ENCODE measurements at regions not wholly inside any gene's neighbourhood (a gene's known extent, or its start where the extent isn't known, plus 50 kb on each side); places are given as distances from the start of the nearest gene placed in this dataset.
"Not testable (repeated sequence)": the region's sequence is repeated elsewhere in the genome, so short reads cannot be mapped to it uniquely, and the experiment has no call there.

- not testable (repeated sequence) for H3K4me3 ChIP-seq (ENCODE audit: low read depth, low read length)
- peak; percentile 2 for DNase-seq (ENCODE audit: low read depth)
- peak; percentile 29 for TF ChIP-seq CTCF (conservative IDR thresholded peaks at IDR 0.05; ENCODE audit: low read depth, low read length)
These were observed 147.2 kb upstream of the POMZP3 start for GRCh38 chr7:76774279-76774678.

GRCh38 chr7:76771980-76772379, 144.9 kb upstream of the POMZP3 start:
- H3K4me3 ChIP-seq (ENCODE audit: low read depth, low read length); DNase-seq (ENCODE audit: low read depth): not testable (repeated sequence)

- not testable (repeated sequence) for H3K4me3 ChIP-seq (ENCODE audit: low read depth, low read length); DNase-seq (ENCODE audit: low read depth)
These were observed 136.9 kb upstream of the POMZP3 start for GRCh38 chr7:76763977-76764376.

- DNase-seq (ENCODE audit: low read depth), result peak; percentile 1
These were observed 133.6 kb upstream of the POMZP3 start for GRCh38 chr7:76760546-76761220.

GRCh38 chr7:76739538-76739937, 112.5 kb upstream of the POMZP3 start:
- not testable (repeated sequence) for H3K4me3 ChIP-seq (ENCODE audit: low read depth, low read length); DNase-seq (ENCODE audit: low read depth)

More at GRCh38 chr7:76760546-76761220, 133.6 kb upstream of the POMZP3 start:
- H3K4me3 ChIP-seq (ENCODE audit: low read depth, low read length), result not testable (repeated sequence)

GRCh38 chr7:76736724-76737123, 109.6 kb upstream of the POMZP3 start:
- H3K4me3 ChIP-seq (ENCODE audit: low read depth, low read length); DNase-seq (ENCODE audit: low read depth): not testable (repeated sequence)

- not testable (repeated sequence) for H3K4me3 ChIP-seq (ENCODE audit: low read depth, low read length); DNase-seq (ENCODE audit: low read depth)
These were observed 109.0 kb upstream of the POMZP3 start for GRCh38 chr7:76736091-76736490.

GRCh38 chr7:76735668-76736067, 108.6 kb upstream of the POMZP3 start:
- not testable (repeated sequence) for H3K4me3 ChIP-seq (ENCODE audit: low read depth, low read length); DNase-seq (ENCODE audit: low read depth)

- not testable (repeated sequence) for H3K4me3 ChIP-seq (ENCODE audit: low read depth, low read length); DNase-seq (ENCODE audit: low read depth)
These were observed 101.5 kb upstream of the POMZP3 start for GRCh38 chr7:76728571-76728974.

- H3K4me3 ChIP-seq (ENCODE audit: low read depth, low read length); DNase-seq (ENCODE audit: low read depth): not testable (repeated sequence)
These were observed 96.8 kb upstream of the POMZP3 start for GRCh38 chr7:76723928-76724327.

- not testable (repeated sequence) for H3K4me3 ChIP-seq (ENCODE audit: low read depth, low read length); DNase-seq (ENCODE audit: low read depth)
These were observed 89.5 kb upstream of the POMZP3 start for GRCh38 chr7:76716551-76716950.

- not testable (repeated sequence) for H3K4me3 ChIP-seq (ENCODE audit: low read depth, low read length); DNase-seq (ENCODE audit: low read depth)
These were observed 85.8 kb upstream of the POMZP3 start for GRCh38 chr7:76712926-76713325.

- H3K4me3 ChIP-seq (ENCODE audit: low read depth, low read length); DNase-seq (ENCODE audit: low read depth): not testable (repeated sequence)
These were observed 84.6 kb upstream of the POMZP3 start for GRCh38 chr7:76711648-76712047.

- DNase-seq (ENCODE audit: low read depth), result peak; percentile 4
- TF ChIP-seq CTCF (conservative IDR thresholded peaks at IDR 0.05; ENCODE audit: low read depth, low read length), result peak; percentile 3
These were observed 82.6 kb upstream of the POMZP3 start for GRCh38 chr7:76709703-76710102.

GRCh38 chr7:76708446-76708845, 81.4 kb upstream of the POMZP3 start:
- H3K4me3 ChIP-seq (ENCODE audit: low read depth, low read length); DNase-seq (ENCODE audit: low read depth): not testable (repeated sequence)

More at GRCh38 chr7:76709703-76710102, 82.6 kb upstream of the POMZP3 start:
- not testable (repeated sequence) for H3K4me3 ChIP-seq (ENCODE audit: low read depth, low read length)

- not testable (repeated sequence) for H3K4me3 ChIP-seq (ENCODE audit: low read depth, low read length); DNase-seq (ENCODE audit: low read depth)
These were observed 76.7 kb upstream of the POMZP3 start for GRCh38 chr7:76703815-76704214.

- not testable (repeated sequence) for DNase-seq (ENCODE audit: low read depth); H3K4me3 ChIP-seq (ENCODE audit: low read depth, low read length)
These were observed 59.2 kb upstream of the POMZP3 start for GRCh38 chr7:76686277-76686676.

- not testable (repeated sequence) for H3K4me3 ChIP-seq (ENCODE audit: low read depth, low read length)
- peak; percentile 15 for DNase-seq (ENCODE audit: low read depth)
These were observed 57.7 kb upstream of the POMZP3 start for GRCh38 chr7:76684737-76685136.

All from choroid plexus epithelial cell (primary cell).